ENCODE measurements at regions not wholly inside any gene's neighbourhood (a gene's known extent, or its start where the extent isn't known, plus 50 kb on each side); places are given as distances from the start of the nearest gene placed in this dataset.
"Not testable (repeated sequence)": the region's sequence is repeated elsewhere in the genome, so short reads cannot be mapped to it uniquely, and the experiment has no call there.

GRCh38 chr20:55937283-55937682 is 68.0 kb downstream of the CBLN4 start:
- Histone ChIP-seq H3K27me3 (ENCODE audit: control insufficient read depth, insufficient read depth, low read length) (no peaks in the 10 kb centered on the region), H3K4me3 (ENCODE audit: low read depth, low read length) (no peak overlapping the region), H3K36me3 (ENCODE audit: control insufficient read depth, insufficient read depth, low read length) (no peaks in the 10 kb centered on the region)
- DNase-seq (ENCODE audit: low read depth) (no peak), FAIRE-seq (no peak)
- TF ChIP-seq CTCF (IDR thresholded peaks at IDR 0.05; ENCODE audit: insufficient read depth, low read length, severe bottlenecking), result no peak

- no peak for FAIRE-seq
- no peak for TF ChIP-seq CTCF (IDR thresholded peaks at IDR 0.05; ENCODE audit: insufficient read depth, low read length, severe bottlenecking)
- H3K4me3 ChIP-seq (ENCODE audit: low read depth, low read length), result no peak overlapping the region
Measured at GRCh38 chr20:55936209-55936595, 69.1 kb downstream of the CBLN4 start.

GRCh38 chr20:55935448-55936208 is 69.7 kb downstream of the CBLN4 start:
- FAIRE-seq (no peak), DNase-seq (ENCODE audit: low read depth) (no peak)
- Histone ChIP-seq H3K36me3 (ENCODE audit: control insufficient read depth, insufficient read depth, low read length) (no peaks in the 10 kb centered on the region), H3K4me3 (ENCODE audit: low read depth, low read length) (no peak overlapping the region), H3K27me3 (ENCODE audit: control insufficient read depth, insufficient read depth, low read length) (no peaks in the 10 kb centered on the region)
- no peak for TF ChIP-seq CTCF (IDR thresholded peaks at IDR 0.05; ENCODE audit: insufficient read depth, low read length, severe bottlenecking)

More at GRCh38 chr20:55936209-55936595, 69.1 kb downstream of the CBLN4 start:
- Histone ChIP-seq H3K36me3 (ENCODE audit: control insufficient read depth, insufficient read depth, low read length) (no peaks in the 10 kb centered on the region), H3K27me3 (ENCODE audit: control insufficient read depth, insufficient read depth, low read length) (no peaks in the 10 kb centered on the region)
- DNase-seq (ENCODE audit: low read depth), result no peak

- Histone ChIP-seq H3K4me3 (ENCODE audit: low read depth, low read length) (no peak overlapping the region), H3K36me3 (ENCODE audit: control insufficient read depth, insufficient read depth, low read length) (no peaks in the 10 kb centered on the region), H3K27me3 (ENCODE audit: control insufficient read depth, insufficient read depth, low read length) (no peaks in the 10 kb centered on the region)
- DNase-seq (ENCODE audit: low read depth) (no peak), FAIRE-seq (no peak)
- TF ChIP-seq CTCF (IDR thresholded peaks at IDR 0.05; ENCODE audit: insufficient read depth, low read length, severe bottlenecking), result no peak
Measured at GRCh38 chr20:55934146-55934545, 71.2 kb downstream of the CBLN4 start.

- H3K36me3 ChIP-seq (ENCODE audit: control insufficient read depth, insufficient read depth, low read length); H3K4me3 ChIP-seq (ENCODE audit: low read depth, low read length); FAIRE-seq; DNase-seq (ENCODE audit: low read depth); H3K27me3 ChIP-seq (ENCODE audit: control insufficient read depth, insufficient read depth, low read length): not testable (repeated sequence)
Measured at GRCh38 chr20:55930876-55931275, 74.4 kb downstream of the CBLN4 start.

- no peak for DNase-seq (ENCODE audit: low read depth)
- H3K36me3 ChIP-seq (ENCODE audit: control insufficient read depth, insufficient read depth, low read length), result no peaks in the 10 kb centered on the region
- H3K27me3 ChIP-seq (ENCODE audit: control insufficient read depth, insufficient read depth, low read length), result no peaks in the 10 kb centered on the region
- no peak overlapping the region for H3K4me3 ChIP-seq (ENCODE audit: low read depth, low read length)
- FAIRE-seq, result no peak
- no peak for TF ChIP-seq CTCF (IDR thresholded peaks at IDR 0.05; ENCODE audit: insufficient read depth, low read length, severe bottlenecking)
Measured at GRCh38 chr20:55928266-55928665, 77.1 kb downstream of the CBLN4 start.

Measured in bronchial epithelial cell (primary cell).